ENCODE measurements at regions not wholly inside any gene's neighbourhood (a gene's known extent, or its start where the extent isn't known, plus 50 kb on each side); places are given as distances from the start of the nearest gene placed in this dataset.
A peak's percentile ranks its signal among the peaks of the same experiment; 100 is the strongest.

GRCh38 chr12:75666939-75667334 lies 155.5 kb upstream of the KRR1 start:
- Histone ChIP-seq H3K4me2 (ENCODE audit: insufficient read depth, low read length) (peak overlapping the region; percentile 54), H3K27me3 (ENCODE audit: insufficient read depth, low read length) (no peaks in the 10 kb centered on the region), H4K20me1 (ENCODE audit: insufficient read depth, low read length) (no peaks in the 10 kb centered on the region), H2AFZ (ENCODE audit: low read length) (no peak overlapping the region), H3K36me3 (ENCODE audit: insufficient read depth, low read length) (no peaks in the 10 kb centered on the region), H3K9me3 (ENCODE audit: low read depth, low read length) (no peaks in the 10 kb centered on the region), H3K4me3 (ENCODE audit: insufficient read depth, low read length) (no peak overlapping the region), H3K79me2 (ENCODE audit: insufficient read depth, low read length) (no peaks in the 10 kb centered on the region), H3K4me1 (ENCODE audit: insufficient read depth, low read length) (peaks cover 36% of the 10 kb centered on the region), H3K27ac (ENCODE audit: low read depth, low read length) (peak overlapping the region; percentile 81)
- TF ChIP-seq, protein P1, sequence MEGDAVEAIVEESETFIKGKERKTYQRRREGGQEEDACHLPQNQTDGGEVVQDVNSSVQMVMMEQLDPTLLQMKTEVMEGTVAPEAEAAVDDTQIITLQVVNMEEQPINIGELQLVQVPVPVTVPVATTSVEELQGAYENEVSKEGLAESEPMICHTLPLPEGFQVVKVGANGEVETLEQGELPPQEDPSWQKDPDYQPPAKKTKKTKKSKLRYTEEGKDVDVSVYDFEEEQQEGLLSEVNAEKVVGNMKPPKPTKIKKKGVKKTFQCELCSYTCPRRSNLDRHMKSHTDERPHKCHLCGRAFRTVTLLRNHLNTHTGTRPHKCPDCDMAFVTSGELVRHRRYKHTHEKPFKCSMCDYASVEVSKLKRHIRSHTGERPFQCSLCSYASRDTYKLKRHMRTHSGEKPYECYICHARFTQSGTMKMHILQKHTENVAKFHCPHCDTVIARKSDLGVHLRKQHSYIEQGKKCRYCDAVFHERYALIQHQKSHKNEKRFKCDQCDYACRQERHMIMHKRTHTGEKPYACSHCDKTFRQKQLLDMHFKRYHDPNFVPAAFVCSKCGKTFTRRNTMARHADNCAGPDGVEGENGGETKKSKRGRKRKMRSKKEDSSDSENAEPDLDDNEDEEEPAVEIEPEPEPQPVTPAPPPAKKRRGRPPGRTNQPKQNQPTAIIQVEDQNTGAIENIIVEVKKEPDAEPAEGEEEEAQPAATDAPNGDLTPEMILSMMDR (IDR thresholded peaks at IDR 0.05; ENCODE audit: extremely low read depth, low read depth, low read length), result no peak
- peak; percentile 83 for DNase-seq (ENCODE audit: insufficient read length, low spot score, missing footprints)

GRCh38 chr12:75666126-75666938 lies 154.9 kb upstream of the KRR1 start:
- H3K4me2 ChIP-seq (ENCODE audit: insufficient read depth, low read length), result peak overlapping the region; percentile 54

GRCh38 chr12:75665216-75665615 lies 153.8 kb upstream of the KRR1 start:
- Histone ChIP-seq H2AFZ (ENCODE audit: low read length) (no peak overlapping the region), H3K4me2 (ENCODE audit: insufficient read depth, low read length) (no peak overlapping the region), H3K27me3 (ENCODE audit: insufficient read depth, low read length) (no peaks in the 10 kb centered on the region), H3K4me3 (ENCODE audit: insufficient read depth, low read length) (no peak overlapping the region), H3K4me1 (ENCODE audit: insufficient read depth, low read length) (peaks cover 52% of the 10 kb centered on the region), H3K27ac (ENCODE audit: low read depth, low read length) (peak overlapping the region; percentile 81), H3K79me2 (ENCODE audit: insufficient read depth, low read length) (no peaks in the 10 kb centered on the region), H3K9me3 (ENCODE audit: low read depth, low read length) (no peaks in the 10 kb centered on the region), H3K36me3 (ENCODE audit: insufficient read depth, low read length) (no peaks in the 10 kb centered on the region), H4K20me1 (ENCODE audit: insufficient read depth, low read length) (no peaks in the 10 kb centered on the region)
- DNase-seq (ENCODE audit: insufficient read length, low spot score, missing footprints), result no peak
- TF ChIP-seq, protein P1 (IDR thresholded peaks at IDR 0.05; ENCODE audit: extremely low read depth, low read depth, low read length), result no peak

More at GRCh38 chr12:75666126-75666938, 154.9 kb upstream of the KRR1 start:
- H3K36me3 ChIP-seq (ENCODE audit: insufficient read depth, low read length), result no peaks in the 10 kb centered on the region
- H3K79me2 ChIP-seq (ENCODE audit: insufficient read depth, low read length), result no peaks in the 10 kb centered on the region
- peak; percentile 25 for DNase-seq (ENCODE audit: insufficient read length, low spot score, missing footprints)
- TF ChIP-seq, protein P1 (IDR thresholded peaks at IDR 0.05; ENCODE audit: extremely low read depth, low read depth, low read length), result no peak
- peaks cover 41% of the 10 kb centered on the region for H3K4me1 ChIP-seq (ENCODE audit: insufficient read depth, low read length)
- no peaks in the 10 kb centered on the region for H4K20me1 ChIP-seq (ENCODE audit: insufficient read depth, low read length)
- no peaks in the 10 kb centered on the region for H3K27me3 ChIP-seq (ENCODE audit: insufficient read depth, low read length)
- H2AFZ ChIP-seq (ENCODE audit: low read length), result no peak overlapping the region
- H3K4me3 ChIP-seq (ENCODE audit: insufficient read depth, low read length), result no peak overlapping the region
- H3K9me3 ChIP-seq (ENCODE audit: low read depth, low read length), result no peaks in the 10 kb centered on the region
- peak overlapping the region; percentile 81 for H3K27ac ChIP-seq (ENCODE audit: low read depth, low read length)

GRCh38 chr12:75662511-75663159 lies 151.2 kb upstream of the KRR1 start:
- no peaks in the 10 kb centered on the region for H3K27me3 ChIP-seq (ENCODE audit: insufficient read depth, low read length)
- H3K4me1 ChIP-seq (ENCODE audit: insufficient read depth, low read length), result peaks cover 78% of the 10 kb centered on the region
- no peak for DNase-seq (ENCODE audit: insufficient read length, low spot score, missing footprints)
- no peaks in the 10 kb centered on the region for H3K36me3 ChIP-seq (ENCODE audit: insufficient read depth, low read length)
- TF ChIP-seq, protein P1 (IDR thresholded peaks at IDR 0.05; ENCODE audit: extremely low read depth, low read depth, low read length), result no peak
- H3K79me2 ChIP-seq (ENCODE audit: insufficient read depth, low read length), result no peaks in the 10 kb centered on the region
- no peak overlapping the region for H3K4me3 ChIP-seq (ENCODE audit: insufficient read depth, low read length)
- no peaks in the 10 kb centered on the region for H4K20me1 ChIP-seq (ENCODE audit: insufficient read depth, low read length)
- H2AFZ ChIP-seq (ENCODE audit: low read length), result peak overlapping the region; percentile 7
- no peak overlapping the region for H3K4me2 ChIP-seq (ENCODE audit: insufficient read depth, low read length)
- H3K27ac ChIP-seq (ENCODE audit: low read depth, low read length), result peak overlapping the region; percentile 9
- H3K9me3 ChIP-seq (ENCODE audit: low read depth, low read length), result no peaks in the 10 kb centered on the region
